Psoas muscle (tissue), 7 donors: ENCODE measurements at regions not wholly inside any gene's neighbourhood (a gene's known extent, or its start where the extent isn't known, plus 50 kb on each side); places are given as distances from the start of the nearest gene placed in this dataset.

Experiments used
- ATAC-seq, 4 donors: fragments of 200-7000 bp; cut with Tn5 transposase; one replicate each; pipeline ENCODE4 v1.9.1; 2020; ENCODE audit warnings: moderate library complexity in 3 of 4, mild to moderate bottlenecking in 2 of 4
- DNase-seq, 2 donors: peaks; one replicate each; pipeline ENCODE4 v3.0.0-alpha.2; 2020
- H3K27ac ChIP-seq: fragments of 200-600 bp; one replicate; pipeline ENCODE4 v1.8.0; 2022
- H3K27me3 ChIP-seq, 3 donors: fragments of 200-600 bp in 1 of 3; one replicate each; pipeline versions ENCODE4 v1.6.1 to v1.8.0; 2013 to 2022; ENCODE audit warnings: low read length in 2 of 3, mild to moderate bottlenecking in 2 of 3, moderate library complexity in 1 of 3; ENCODE audit not compliant: insufficient read depth in 3 of 3
- H3K36me3 ChIP-seq, 2 donors: fragments of 200-600 bp in 1 of 2; one replicate each; pipeline versions ENCODE4 v1.6.1 to v1.8.0; 2013 to 2022; ENCODE audit warnings: low read depth in 1 of 2, mild to moderate bottlenecking in 1 of 2, moderate library complexity in 1 of 2; ENCODE audit not compliant: insufficient read depth in 1 of 2
- H3K4me1 ChIP-seq: fragments of 200-600 bp; one replicate; pipeline ENCODE4 v1.8.0; 2022
- H3K4me3 ChIP-seq: fragments of 200-600 bp; one replicate; pipeline ENCODE4 v1.8.0; 2022; ENCODE audit warnings: mild to moderate bottlenecking
- H3K9me3 ChIP-seq: fragments of 200-600 bp; one replicate; pipeline ENCODE4 v1.8.0; 2022
- CTCF ChIP-seq: fragments of 200-600 bp; IDR thresholded peaks from one replicate; pipeline ENCODE4 v1.8.0; 2022; ENCODE audit warnings: antibody characterized with exemption
- WGBS, 3 donors: extraction: QIAGEN DNeasy Blood & Tissue Kit; methylation state at CpG; one replicate each; pipeline versions ENCODE4 v1.1.6 to v1.1.7; 2013; 5-methylcytosine and 5-hydroxymethylcytosine counted together
- intact Hi-C, 2 donors: fragments of 100-400 bp; cut with DNase I; formaldehyde crosslinking; loops; one replicate each; pipeline versions ENCODE4 v1.11.0 to v1.14.2; 2022
- donor health status: healthy with polysubstance abuse.
- donor health status: DM: no; HTN: no; CAD: no; lungs with moderate emphysema.
- donor health status: Bipolar disorder and iron deficiency.
- donor health status: healthy.
- donor health status: DM: yes; HTN: yes; CAD: no.
- donor health status: DM: no; HTN: no; CAD: no.
- donor health status: DM: yes; HTN: yes; CAD: no.

GRCh38 chr10:3503299-3503698, 281.7 kb downstream of the KLF6 start:
- no peak overlapping the region for H3K4me3 ChIP-seq
- no peaks in the 10 kb centered on the region for H3K9me3 ChIP-seq
- H3K4me1 ChIP-seq: peaks cover 27% of the 10 kb centered on the region
- intact Hi-C loops: no loop called here
- no peaks in the 10 kb centered on the region for H3K27me3 ChIP-seq
- ATAC-seq (no peak), DNase-seq (no peak)
- WGBS, 3 donors: 54 to 57% (median 56%) methylated on average over 13 of the region's 13 CpGs
- H3K27ac ChIP-seq: no peak overlapping the region
- TF ChIP-seq CTCF: no peak
- H3K36me3 ChIP-seq: no peaks in the 10 kb centered on the region

GRCh38 chr10:3502673-3503072, 282.3 kb downstream of the KLF6 start:
- no peak for ATAC-seq
- WGBS, 3 donors: 73 to 80% (median 75%) methylated on average over 6 of the region's 6 CpGs
- TF ChIP-seq CTCF: no peak

GRCh38 chr10:3500408-3500856, 284.6 kb downstream of the KLF6 start:
- Histone ChIP-seq H3K27me3 (no peaks in the 10 kb centered on the region), H3K27ac (peak overlapping the region; percentile 19), H3K36me3 (no peaks in the 10 kb centered on the region), H3K4me3 (peak overlapping the region; percentile 17), H3K9me3 (no peaks in the 10 kb centered on the region), H3K4me1 (peaks cover 27% of the 10 kb centered on the region)
- peak; percentile 89 to 95 (median 91) for ATAC-seq
- intact Hi-C loops: no loop called here
- peak; percentile 78 to 81 for DNase-seq
- TF ChIP-seq CTCF: no peak
- 29 to 38% (median 30%) methylated on average over 15 of the region's 15 CpGs for WGBS, 3 donors

More at GRCh38 chr10:3502673-3503072, 282.3 kb downstream of the KLF6 start:
- H3K27me3 ChIP-seq: no peaks in the 10 kb centered on the region
- no peak for DNase-seq
- peaks cover 27% of the 10 kb centered on the region for H3K4me1 ChIP-seq
- H3K36me3 ChIP-seq: no peaks in the 10 kb centered on the region
- no peak overlapping the region for H3K4me3 ChIP-seq
- H3K27ac ChIP-seq: no peak overlapping the region
- no peaks in the 10 kb centered on the region for H3K9me3 ChIP-seq
- intact Hi-C loops: no loop called here

- intact Hi-C loops: loop anchor here in 1 of 2 donors (2.0 kb wide), 1 partner anchor 30 kb away; no protein-coding TSS in a partner anchor
- H3K27ac ChIP-seq: no peak overlapping the region
Observed at GRCh38 chr10:3499120-3499519, 285.9 kb downstream of the KLF6 start.

More at GRCh38 chr10:3499120-3499519, 285.9 kb downstream of the KLF6 start:
- WGBS, 3 donors: 28 to 44% (median 34%) methylated on average over 4 of the region's 4 CpGs
- Histone ChIP-seq H3K4me3 (no peak overlapping the region), H3K4me1 (peaks cover 27% of the 10 kb centered on the region), H3K27me3 (no peaks in the 10 kb centered on the region), H3K9me3 (no peaks in the 10 kb centered on the region), H3K36me3 (no peaks in the 10 kb centered on the region)
- no peak for DNase-seq
- TF ChIP-seq CTCF: no peak
- ATAC-seq: peak in 3 of 4 donors; percentile 36 to 64 (median 55)
